ENCODE measurements at regions not wholly inside any gene's neighbourhood (a gene's known extent, or its start where the extent isn't known, plus 50 kb on each side); places are given as distances from the start of the nearest gene placed in this dataset.

DNA sequence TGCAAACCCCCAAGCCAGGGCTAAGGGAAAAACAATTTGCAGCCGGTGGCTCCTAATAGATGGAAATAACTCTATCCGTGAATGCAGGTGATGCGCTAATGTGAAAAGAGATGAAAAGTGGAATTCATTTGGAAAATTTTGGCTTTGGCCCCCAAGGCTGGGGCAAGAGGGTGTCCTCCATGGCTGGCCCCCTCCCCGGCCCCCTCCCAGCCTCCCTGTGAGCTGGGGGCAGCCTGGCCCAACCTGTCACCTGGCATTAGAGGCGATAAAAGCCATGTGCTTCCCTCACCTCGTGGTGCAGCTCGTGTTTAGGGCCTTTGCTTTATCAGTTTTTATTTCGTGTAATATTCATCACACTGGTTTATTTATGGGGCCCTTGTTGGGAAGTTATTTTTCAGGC is 267.2 kb downstream of the ENGASE start:
- Histone ChIP-seq H3K27me3 (ENCODE audit: low read depth) (peaks cover 4% of the 10 kb centered on the region), H3K27ac (no peak overlapping the region), H3K4me1 (no peaks in the 10 kb centered on the region), H3K9me3 (no peaks in the 10 kb centered on the region), H3K4me3 (no peak overlapping the region), H3K36me3 (no peaks in the 10 kb centered on the region)
- intact Hi-C loops (cut with DNase I): no loop called here
- no peak for ATAC-seq
- peak; percentile 24 for DNase-seq
- TF ChIP-seq, protein P1, sequence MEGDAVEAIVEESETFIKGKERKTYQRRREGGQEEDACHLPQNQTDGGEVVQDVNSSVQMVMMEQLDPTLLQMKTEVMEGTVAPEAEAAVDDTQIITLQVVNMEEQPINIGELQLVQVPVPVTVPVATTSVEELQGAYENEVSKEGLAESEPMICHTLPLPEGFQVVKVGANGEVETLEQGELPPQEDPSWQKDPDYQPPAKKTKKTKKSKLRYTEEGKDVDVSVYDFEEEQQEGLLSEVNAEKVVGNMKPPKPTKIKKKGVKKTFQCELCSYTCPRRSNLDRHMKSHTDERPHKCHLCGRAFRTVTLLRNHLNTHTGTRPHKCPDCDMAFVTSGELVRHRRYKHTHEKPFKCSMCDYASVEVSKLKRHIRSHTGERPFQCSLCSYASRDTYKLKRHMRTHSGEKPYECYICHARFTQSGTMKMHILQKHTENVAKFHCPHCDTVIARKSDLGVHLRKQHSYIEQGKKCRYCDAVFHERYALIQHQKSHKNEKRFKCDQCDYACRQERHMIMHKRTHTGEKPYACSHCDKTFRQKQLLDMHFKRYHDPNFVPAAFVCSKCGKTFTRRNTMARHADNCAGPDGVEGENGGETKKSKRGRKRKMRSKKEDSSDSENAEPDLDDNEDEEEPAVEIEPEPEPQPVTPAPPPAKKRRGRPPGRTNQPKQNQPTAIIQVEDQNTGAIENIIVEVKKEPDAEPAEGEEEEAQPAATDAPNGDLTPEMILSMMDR (IDR thresholded peaks at IDR 0.05): no peak

DNA sequence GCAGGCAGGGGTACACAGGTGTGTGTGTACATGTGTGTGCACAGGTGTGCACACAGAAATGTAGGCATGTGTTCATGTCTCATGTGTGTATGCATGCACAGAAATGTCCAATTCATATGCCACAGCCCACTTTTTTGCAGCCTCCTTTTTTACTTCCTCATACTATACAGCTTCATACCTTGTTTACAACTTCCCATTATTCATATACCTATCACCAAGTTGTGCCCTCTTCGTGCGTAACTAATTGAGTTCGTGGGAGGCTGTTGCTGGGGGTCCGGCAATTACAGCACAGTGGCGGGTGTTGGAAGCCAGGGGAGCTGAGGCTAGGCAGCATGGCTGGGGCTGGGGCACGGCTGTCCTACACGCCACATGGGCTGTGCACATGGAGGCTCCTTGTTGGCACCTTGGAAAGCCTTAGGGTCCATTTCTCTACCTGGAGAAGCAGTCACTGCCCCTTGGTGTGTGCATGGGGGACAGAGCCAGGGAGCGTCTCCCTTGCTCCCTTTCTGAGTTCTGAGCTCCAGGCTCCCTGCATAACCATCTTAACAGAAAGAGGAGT is 266.7 kb downstream of the ENGASE start:
- intact Hi-C loops (cut with DNase I): no loop called here
- H3K27ac ChIP-seq: no peak overlapping the region
- no peak for ATAC-seq
- H3K4me1 ChIP-seq: no peaks in the 10 kb centered on the region
- H3K27me3 ChIP-seq (ENCODE audit: low read depth): peaks cover 4% of the 10 kb centered on the region
- H3K9me3 ChIP-seq: no peaks in the 10 kb centered on the region
- TF ChIP-seq, protein P1 (IDR thresholded peaks at IDR 0.05): no peak
- H3K36me3 ChIP-seq: no peaks in the 10 kb centered on the region
- H3K4me3 ChIP-seq: no peak overlapping the region
- no peak for DNase-seq

DNA sequence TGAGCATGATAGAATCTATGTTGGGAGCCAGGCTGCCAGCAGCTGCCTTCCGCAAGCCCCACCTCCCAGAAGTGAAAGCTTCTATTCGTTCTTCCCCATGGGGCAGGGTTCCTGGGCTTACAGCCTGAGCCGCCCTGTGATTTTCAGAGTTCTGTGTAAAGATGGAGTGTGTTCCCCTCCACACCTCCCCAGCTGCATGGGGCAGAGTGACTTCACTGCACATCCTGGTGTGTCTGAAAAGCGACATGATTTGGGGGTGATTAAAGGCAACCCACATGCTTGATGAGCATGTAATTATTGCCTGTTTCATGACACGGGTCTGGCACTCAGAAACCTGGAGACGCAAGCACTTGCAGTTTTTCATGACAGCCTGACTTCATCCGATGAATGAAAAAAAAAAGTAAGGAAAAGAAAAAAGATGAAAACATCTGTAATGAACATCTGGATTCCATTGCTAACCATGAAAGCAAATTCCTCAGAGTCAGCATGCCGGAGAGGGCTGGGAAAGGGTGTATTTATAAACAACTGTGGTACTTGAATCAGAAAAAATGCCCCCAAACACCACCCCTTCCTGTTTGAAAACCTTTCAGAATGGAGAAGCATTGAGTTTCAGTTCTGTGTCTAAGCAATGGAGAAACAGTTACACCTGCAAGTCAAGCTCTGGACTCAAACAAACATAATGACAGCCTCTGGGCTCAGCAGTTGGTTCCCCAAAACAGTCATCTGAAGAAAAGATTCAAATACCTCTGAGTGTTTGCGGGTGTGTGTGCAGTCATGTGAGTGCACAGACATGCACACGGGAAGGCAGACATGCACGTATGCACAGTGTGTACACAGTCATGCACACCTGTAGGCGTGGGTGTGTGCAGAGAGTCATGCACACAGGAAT is 266.0 kb downstream of the ENGASE start:
- TF ChIP-seq, protein P1 (IDR thresholded peaks at IDR 0.05): no peak
- Histone ChIP-seq H3K36me3 (no peaks in the 10 kb centered on the region), H3K27me3 (ENCODE audit: low read depth) (peaks cover 4% of the 10 kb centered on the region), H3K9me3 (no peaks in the 10 kb centered on the region), H3K27ac (no peak overlapping the region), H3K4me1 (no peaks in the 10 kb centered on the region), H3K4me3 (no peak overlapping the region)
- intact Hi-C loops (cut with DNase I): no loop called here
- no peak for DNase-seq
- ATAC-seq: peak in 1 of 2 donors; percentile 53

DNA sequence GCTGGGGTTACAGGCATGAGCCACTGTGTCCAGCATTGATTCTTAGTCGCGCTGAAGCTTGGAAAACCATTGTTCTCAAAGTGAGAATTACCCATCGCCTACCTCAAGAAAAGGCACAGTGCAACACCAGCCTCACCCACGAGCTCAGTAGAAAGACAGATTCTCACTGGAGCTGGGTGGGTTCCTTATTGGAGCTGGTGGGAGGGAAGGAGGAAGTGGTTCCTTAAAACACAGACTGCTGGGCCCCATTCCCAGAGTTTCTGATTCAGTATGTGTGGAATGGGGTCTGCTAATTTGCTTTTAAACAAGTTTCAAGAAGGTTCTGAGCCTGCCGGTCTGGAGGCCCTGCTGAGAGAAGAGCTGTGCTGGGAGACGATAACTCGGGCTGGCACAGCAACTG is 264.7 kb downstream of the ENGASE start:
- Histone ChIP-seq H3K27ac (no peak overlapping the region), H3K4me1 (no peaks in the 10 kb centered on the region), H3K4me3 (no peak overlapping the region), H3K9me3 (no peaks in the 10 kb centered on the region), H3K36me3 (no peaks in the 10 kb centered on the region), H3K27me3 (ENCODE audit: low read depth) (peaks cover 12% of the 10 kb centered on the region)
- TF ChIP-seq, protein P1 (IDR thresholded peaks at IDR 0.05): no peak
- ATAC-seq (no peak), DNase-seq (no peak)
- intact Hi-C loops (cut with DNase I): no loop called here

DNA sequence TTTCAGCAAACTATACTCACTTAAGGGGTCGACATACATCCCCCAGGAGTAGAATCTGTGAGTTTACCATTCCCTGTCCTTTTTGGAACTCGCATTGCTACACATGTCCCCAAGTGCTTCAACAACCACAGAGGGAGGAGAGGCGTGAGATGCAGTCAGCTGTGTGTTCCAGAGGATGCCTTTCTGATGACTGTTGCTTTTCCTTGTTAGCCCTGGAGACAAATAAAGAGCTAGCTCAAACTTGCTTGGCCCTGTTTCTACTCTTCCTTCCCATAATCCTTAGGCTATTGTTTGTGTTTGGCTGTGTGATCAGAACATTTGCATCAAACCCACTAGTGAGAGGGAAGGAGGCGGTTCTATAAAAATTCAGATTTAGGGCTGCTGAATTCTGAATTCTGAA is 264.0 kb downstream of the ENGASE start:
- DNase-seq: no peak
- no peak overlapping the region for H3K4me3 ChIP-seq
- no peaks in the 10 kb centered on the region for H3K36me3 ChIP-seq
- intact Hi-C loops (cut with DNase I): no loop called here
- ATAC-seq: no peak
- no peak overlapping the region for H3K27ac ChIP-seq
- H3K27me3 ChIP-seq (ENCODE audit: low read depth): peaks cover 8% of the 10 kb centered on the region
- TF ChIP-seq, protein P1 (IDR thresholded peaks at IDR 0.05): no peak
- H3K4me1 ChIP-seq: no peaks in the 10 kb centered on the region
- no peaks in the 10 kb centered on the region for H3K9me3 ChIP-seq

All from lower lobe of right lung (tissue), 2 donors.